RWPE1 (cell line): ENCODE measurements at regions not wholly inside any gene's neighbourhood (a gene's known extent, or its start where the extent isn't known, plus 50 kb on each side); places are given as distances from the start of the nearest gene placed in this dataset.
A peak's percentile ranks its signal among the peaks of the same experiment; 100 is the strongest.

Experiments
- CTCF ChIA-PET: fragments of 350-600 bp; sonication (Branson Sonifier 250); formaldehyde crosslinking; extraction: SDS; loops from one replicate; lab custom pipeline; 2021; lab: Yijun Ruan, JAX
- POLR2A ChIA-PET: fragments of 400-600 bp; formaldehyde crosslinking; extraction: SDS; loops from one replicate; lab custom pipeline; 2020; ENCODE audit warnings: antibody characterized with exemption; ENCODE audit not compliant: low non-redundant PET; lab: Yijun Ruan, JAX
- DNase-seq: peaks from one replicate; pipeline ENCODE4 v3.0.0; 2012; ENCODE audit warnings: low spot score
- H3K27ac ChIP-seq: fragments of 450-650 bp; 2 replicates; pipeline ENCODE4 v1.5.1; 2017
- TF ChIP-seq, protein P1 (sequence below): fragments of 450-650 bp; conservative IDR thresholded peaks from 2 replicates; pipeline ENCODE4 v1.5.1; 2017; ENCODE audit warnings: low read depth, mild to moderate bottlenecking

DNA sequence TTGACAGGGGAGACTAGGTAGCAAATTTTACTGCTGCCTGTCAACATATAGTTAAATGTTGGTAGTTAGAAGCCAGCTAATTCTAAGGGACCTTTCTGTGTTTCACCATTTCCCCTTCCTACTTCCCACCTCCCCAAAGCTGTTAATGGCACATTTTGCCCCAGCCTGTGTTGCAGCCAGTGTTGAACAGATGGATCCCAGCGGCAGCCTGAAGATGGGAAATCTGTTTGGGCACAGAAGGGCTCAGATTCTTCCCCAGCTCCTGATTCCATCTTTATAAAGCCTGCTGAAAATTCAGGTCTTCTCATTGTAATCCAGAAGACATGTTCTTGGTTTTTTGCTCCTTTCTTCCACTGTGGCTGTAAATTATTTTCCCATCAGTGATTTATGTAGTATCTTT, 89.0 kb downstream of the SPRY1 start:
- no peak overlapping the region for H3K27ac ChIP-seq
- TF ChIP-seq, protein P1, sequence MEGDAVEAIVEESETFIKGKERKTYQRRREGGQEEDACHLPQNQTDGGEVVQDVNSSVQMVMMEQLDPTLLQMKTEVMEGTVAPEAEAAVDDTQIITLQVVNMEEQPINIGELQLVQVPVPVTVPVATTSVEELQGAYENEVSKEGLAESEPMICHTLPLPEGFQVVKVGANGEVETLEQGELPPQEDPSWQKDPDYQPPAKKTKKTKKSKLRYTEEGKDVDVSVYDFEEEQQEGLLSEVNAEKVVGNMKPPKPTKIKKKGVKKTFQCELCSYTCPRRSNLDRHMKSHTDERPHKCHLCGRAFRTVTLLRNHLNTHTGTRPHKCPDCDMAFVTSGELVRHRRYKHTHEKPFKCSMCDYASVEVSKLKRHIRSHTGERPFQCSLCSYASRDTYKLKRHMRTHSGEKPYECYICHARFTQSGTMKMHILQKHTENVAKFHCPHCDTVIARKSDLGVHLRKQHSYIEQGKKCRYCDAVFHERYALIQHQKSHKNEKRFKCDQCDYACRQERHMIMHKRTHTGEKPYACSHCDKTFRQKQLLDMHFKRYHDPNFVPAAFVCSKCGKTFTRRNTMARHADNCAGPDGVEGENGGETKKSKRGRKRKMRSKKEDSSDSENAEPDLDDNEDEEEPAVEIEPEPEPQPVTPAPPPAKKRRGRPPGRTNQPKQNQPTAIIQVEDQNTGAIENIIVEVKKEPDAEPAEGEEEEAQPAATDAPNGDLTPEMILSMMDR, result no peak
- DNase-seq, result no peak
- CTCF ChIA-PET, result interaction anchor here (0.6 to 0.7 kb wide), 2 partner anchors 28 to 347 kb away, joined by 3 to 4 read pairs; no protein-coding TSS in a partner anchor
- POLR2A ChIA-PET, result no interaction called here

DNA sequence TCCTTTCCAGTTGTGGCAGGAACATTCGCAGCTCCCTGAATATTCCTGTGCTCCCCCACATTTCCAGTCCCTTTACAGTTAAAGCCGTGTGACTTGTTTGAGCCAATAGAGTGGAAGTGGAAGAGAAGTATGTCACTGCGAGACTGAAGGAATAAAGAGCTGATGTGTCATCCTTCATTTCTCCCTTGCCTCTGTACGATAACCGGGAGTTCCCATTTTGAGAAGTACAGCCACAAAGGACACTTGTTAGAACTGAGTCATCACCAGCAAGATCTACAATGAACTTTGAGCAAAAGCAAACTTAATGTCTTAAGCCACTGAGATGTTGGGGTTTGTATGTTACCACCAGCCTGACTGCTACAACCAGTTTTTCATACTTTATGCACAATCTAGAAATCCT, 92.3 kb downstream of the SPRY1 start:
- no peak overlapping the region for H3K27ac ChIP-seq
- DNase-seq, result peak; percentile 32
- POLR2A ChIA-PET, result no interaction called here
- CTCF ChIA-PET, result no interaction called here
- TF ChIP-seq, protein P1, result no peak

DNA sequence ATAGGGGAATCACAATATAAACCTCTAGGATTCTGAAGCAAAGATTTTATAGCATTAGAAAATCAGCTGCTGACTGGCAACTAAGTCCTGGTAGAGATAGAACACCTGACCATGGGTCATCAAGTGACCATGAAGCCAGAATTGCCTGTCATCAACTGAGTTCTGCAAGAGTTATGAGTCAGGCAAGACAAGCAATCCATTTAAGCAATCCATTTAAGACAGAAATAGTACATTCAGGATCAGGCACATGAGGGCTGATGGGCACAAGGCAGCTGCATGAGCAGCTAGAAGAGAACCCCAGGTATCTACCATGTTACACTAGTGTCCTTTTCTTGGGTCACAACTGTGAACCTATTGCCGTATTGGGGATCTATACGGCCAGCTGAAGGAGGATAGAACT, 98.9 kb downstream of the SPRY1 start:
- no peak overlapping the region for H3K27ac ChIP-seq
- TF ChIP-seq, protein P1, result no peak
- DNase-seq, result no peak
- ChIA-PET CTCF (no interaction called here), POLR2A (no interaction called here)

DNA sequence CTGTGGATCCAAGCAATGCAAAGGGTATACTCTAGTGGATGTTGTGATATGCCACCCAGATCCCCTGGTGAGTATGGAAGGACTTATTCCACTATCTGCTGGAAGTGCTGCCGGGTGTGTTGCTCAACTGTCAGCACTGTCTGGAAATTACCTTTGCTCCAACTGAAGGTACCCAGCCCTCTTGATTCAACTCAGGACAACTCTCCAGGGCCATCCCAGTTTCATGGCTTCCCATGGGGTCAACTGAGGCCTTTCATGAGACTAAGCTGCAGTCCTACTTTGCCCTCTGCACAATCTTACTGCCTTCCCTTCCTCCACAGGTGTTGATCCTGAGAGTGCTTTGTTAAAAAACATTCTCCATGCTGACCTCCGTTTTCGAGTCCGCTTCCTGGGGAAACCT, 99.8 kb downstream of the SPRY1 start:
- ChIA-PET POLR2A (no interaction called here), CTCF (no interaction called here)
- TF ChIP-seq, protein P1, result no peak
- DNase-seq, result no peak
- no peak overlapping the region for H3K27ac ChIP-seq

DNA sequence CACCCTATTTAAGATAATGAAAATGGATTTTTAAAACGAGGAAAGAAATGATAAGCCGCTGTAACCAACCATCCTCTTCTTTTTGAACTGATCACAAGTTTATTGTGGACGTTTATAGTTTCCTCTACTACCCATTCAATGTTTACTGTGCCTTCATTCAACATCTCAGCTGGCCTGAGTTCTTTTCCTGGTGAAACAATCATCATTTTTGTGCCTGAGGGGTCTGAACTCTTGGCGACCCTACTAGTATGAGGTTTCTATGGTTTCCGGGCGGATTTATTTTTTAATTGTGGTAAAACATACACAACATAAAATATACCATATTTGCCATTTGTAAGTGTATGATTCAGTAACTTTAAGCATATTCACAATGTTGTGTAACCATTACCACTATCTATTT, 100.7 kb downstream of the SPRY1 start:
- POLR2A ChIA-PET, result no interaction called here
- CTCF ChIA-PET, result no interaction called here
- TF ChIP-seq, protein P1, result no peak
- no peak for DNase-seq
- no peak overlapping the region for H3K27ac ChIP-seq

- DNase-seq, result no peak
Measured at GRCh38 chr4:123501733-123502132, 105.1 kb downstream of the SPRY1 start.

More at GRCh38 chr4:123501733-123502132, 105.1 kb downstream of the SPRY1 start:
- H3K27ac ChIP-seq, result no peak overlapping the region
- CTCF ChIA-PET, result no interaction called here
- POLR2A ChIA-PET, result no interaction called here
- TF ChIP-seq, protein P1, result no peak
